NCI-H2227 treated with DMSO at 0.1 percent for 48 hours (cell line): ENCODE measurements at regions not wholly inside any gene's neighbourhood (a gene's known extent, or its start where the extent isn't known, plus 50 kb on each side); places are given as distances from the start of the nearest gene placed in this dataset.

Experiments
- DNase-seq: peaks from one replicate; lab custom pipeline; 2025; lab: John Stamatoyannopoulos, UW

- no peak for DNase-seq
These were observed 270.1 kb downstream of the SOX9 start for GRCh38 chr17:72390675-72391508.

- DNase-seq: no peak
These were observed 271.5 kb downstream of the SOX9 start for GRCh38 chr17:72392056-72393010.

- no peak for DNase-seq
These were observed 272.7 kb downstream of the SOX9 start for GRCh38 chr17:72393553-72393952.

- no peak for DNase-seq
These were observed 273.7 kb downstream of the SOX9 start for GRCh38 chr17:72394531-72394930.

GRCh38 chr17:72396121-72396520, 275.3 kb downstream of the SOX9 start:
- no peak for DNase-seq

GRCh38 chr17:72397223-72397667, 276.4 kb downstream of the SOX9 start:
- DNase-seq: no peak

- no peak for DNase-seq
These were observed 276.9 kb downstream of the SOX9 start for GRCh38 chr17:72397687-72398086.

GRCh38 chr17:72399023-72399607, 278.3 kb downstream of the SOX9 start:
- no peak for DNase-seq

GRCh38 chr17:72399608-72400487, 279.0 kb downstream of the SOX9 start:
- DNase-seq: no peak

GRCh38 chr17:72400488-72400827, 279.6 kb downstream of the SOX9 start:
- DNase-seq: no peak

- no peak for DNase-seq
These were observed 280.0 kb downstream of the SOX9 start for GRCh38 chr17:72400863-72401262.

GRCh38 chr17:72401883-72402726, 281.3 kb downstream of the SOX9 start:
- no peak for DNase-seq

- no peak for DNase-seq
These were observed 281.9 kb downstream of the SOX9 start for GRCh38 chr17:72402727-72403210.

- DNase-seq: no peak
These were observed 282.9 kb downstream of the SOX9 start for GRCh38 chr17:72403713-72404209.

GRCh38 chr17:72404872-72405271, 284.1 kb downstream of the SOX9 start:
- DNase-seq: no peak

GRCh38 chr17:72405662-72406230, 284.9 kb downstream of the SOX9 start:
- no peak for DNase-seq

GRCh38 chr17:72406498-72406897, 285.7 kb downstream of the SOX9 start:
- DNase-seq: no peak

GRCh38 chr17:72407336-72407909, 286.6 kb downstream of the SOX9 start:
- DNase-seq: peak; percentile 34

- no peak for DNase-seq
These were observed 287.1 kb downstream of the SOX9 start for GRCh38 chr17:72407931-72408330.

GRCh38 chr17:72408641-72409040, 287.8 kb downstream of the SOX9 start:
- DNase-seq: no peak
